GM12864 (cell line): ENCODE measurements at regions not wholly inside any gene's neighbourhood (a gene's known extent, or its start where the extent isn't known, plus 50 kb on each side); places are given as distances from the start of the nearest gene placed in this dataset.

Experiments used
- DNase-seq: peaks from one replicate; pipeline ENCODE4 v3.0.0-alpha.2; 2011; ENCODE audit warnings: low read depth
- H3K4me3 ChIP-seq: 2 replicates; pipeline ENCODE4 v1.5.1; 2011; ENCODE audit warnings: mild to moderate bottlenecking, low read depth, low read length, control low read depth
- TF ChIP-seq, protein P1 (sequence below): IDR thresholded peaks from 2 replicates; pipeline ENCODE4 v1.5.1; 2011; ENCODE audit warnings: low read depth, mild to moderate bottlenecking, moderate library complexity, low read length, control low read depth, inconsistent platforms; ENCODE audit errors: missing control alignments

DNA sequence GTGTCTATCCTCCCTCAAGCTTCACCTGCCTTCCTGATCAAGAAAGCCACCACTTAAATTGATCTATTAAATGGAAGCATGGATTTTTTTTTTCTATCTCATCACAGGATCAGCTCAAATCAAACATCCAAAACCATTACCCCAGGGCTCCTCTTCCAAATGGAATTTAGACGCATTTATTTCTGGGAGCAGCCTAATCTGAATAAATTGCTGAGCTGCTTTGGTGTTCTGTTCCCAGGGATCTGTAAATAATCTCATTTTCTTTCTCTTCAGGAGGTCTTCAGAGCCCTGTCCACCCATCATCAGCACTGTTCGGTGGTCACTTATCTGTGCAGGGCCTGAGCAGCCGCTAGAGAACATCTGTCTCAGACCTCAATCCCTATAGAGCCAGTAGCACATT lies 695.4 kb upstream of the TMEM132C start:
- TF ChIP-seq, protein P1, sequence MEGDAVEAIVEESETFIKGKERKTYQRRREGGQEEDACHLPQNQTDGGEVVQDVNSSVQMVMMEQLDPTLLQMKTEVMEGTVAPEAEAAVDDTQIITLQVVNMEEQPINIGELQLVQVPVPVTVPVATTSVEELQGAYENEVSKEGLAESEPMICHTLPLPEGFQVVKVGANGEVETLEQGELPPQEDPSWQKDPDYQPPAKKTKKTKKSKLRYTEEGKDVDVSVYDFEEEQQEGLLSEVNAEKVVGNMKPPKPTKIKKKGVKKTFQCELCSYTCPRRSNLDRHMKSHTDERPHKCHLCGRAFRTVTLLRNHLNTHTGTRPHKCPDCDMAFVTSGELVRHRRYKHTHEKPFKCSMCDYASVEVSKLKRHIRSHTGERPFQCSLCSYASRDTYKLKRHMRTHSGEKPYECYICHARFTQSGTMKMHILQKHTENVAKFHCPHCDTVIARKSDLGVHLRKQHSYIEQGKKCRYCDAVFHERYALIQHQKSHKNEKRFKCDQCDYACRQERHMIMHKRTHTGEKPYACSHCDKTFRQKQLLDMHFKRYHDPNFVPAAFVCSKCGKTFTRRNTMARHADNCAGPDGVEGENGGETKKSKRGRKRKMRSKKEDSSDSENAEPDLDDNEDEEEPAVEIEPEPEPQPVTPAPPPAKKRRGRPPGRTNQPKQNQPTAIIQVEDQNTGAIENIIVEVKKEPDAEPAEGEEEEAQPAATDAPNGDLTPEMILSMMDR: no peak
- DNase-seq: no peak
- H3K4me3 ChIP-seq: no peak overlapping the region

DNA sequence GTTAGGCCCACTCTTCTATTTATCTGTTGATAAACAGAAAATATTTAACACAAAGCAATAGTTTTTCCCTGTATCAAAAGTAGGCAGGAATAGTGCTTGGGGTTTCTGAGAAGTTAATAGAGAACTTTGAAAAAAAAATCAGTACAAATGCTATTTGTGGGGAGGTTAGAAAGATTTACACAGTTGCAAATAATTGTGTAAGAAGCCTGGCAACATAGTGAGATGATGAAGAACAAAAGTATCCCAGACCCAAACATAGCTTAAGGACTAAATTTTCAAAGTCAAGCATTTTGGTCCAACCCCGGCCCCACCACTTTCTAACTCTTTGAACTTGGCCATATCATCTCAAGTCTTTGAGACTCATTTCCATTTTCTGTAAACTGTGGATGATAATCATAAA lies 687.5 kb upstream of the TMEM132C start:
- no peak overlapping the region for H3K4me3 ChIP-seq
- DNase-seq: no peak
- TF ChIP-seq, protein P1: no peak

DNA sequence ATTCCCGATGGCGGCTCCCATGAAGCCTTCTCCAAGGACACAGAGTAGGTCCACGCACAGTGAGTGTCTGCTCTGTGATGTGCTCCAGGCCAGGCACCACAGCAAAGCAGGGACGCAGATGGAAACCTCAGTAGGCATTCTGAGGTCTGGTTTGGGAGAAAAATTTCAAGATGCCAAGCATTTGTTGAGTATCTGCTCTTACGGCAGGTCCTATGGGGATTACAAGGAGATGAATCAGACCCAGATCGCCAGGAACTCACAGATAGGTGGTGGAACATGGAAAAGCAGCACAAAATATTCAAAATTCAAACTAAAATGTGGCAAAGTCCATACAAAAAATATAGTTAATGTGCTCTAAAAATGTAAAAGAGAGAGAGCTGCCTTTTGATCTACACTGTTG lies 684.9 kb upstream of the TMEM132C start:
- no peak overlapping the region for H3K4me3 ChIP-seq
- DNase-seq: no peak
- TF ChIP-seq, protein P1: no peak

DNA sequence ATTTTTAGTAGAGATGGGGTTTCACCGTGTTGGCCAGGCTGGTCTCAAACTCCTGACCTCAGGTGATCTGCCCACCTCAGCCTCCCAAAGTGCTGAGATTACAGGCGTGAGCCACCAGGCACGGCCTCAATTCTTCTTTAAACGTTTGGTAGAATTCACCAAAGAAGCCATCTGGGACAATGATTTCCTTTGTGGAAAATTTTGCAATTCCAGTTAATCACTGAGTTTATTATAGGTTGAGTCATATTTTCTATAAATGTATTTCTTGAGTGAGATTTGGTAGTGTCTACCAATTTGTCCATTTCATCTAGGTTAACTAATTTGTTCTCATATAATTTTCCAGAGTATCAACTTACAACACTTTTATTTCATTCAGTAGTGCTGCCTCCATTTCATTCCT lies 683.9 kb upstream of the TMEM132C start:
- TF ChIP-seq, protein P1: no peak

DNA sequence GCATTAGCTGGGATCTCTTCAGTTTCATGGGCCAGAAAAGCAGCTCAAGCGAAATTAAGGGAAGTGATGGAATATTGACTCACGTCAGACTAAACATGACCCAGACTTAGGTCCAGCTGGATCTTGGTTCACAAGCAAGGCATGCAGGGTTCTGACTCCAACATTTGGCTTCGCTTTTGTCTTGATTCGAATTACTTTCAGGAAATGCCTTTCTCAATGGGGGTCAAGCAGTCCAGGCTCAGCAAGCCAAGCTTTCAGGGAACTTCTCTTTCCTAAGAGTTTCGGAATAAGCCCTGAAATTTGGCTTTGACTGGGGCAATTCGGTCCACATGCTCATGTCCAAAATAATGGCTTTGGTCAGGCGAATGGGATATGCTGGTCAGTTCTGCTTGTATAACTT lies 678.7 kb upstream of the TMEM132C start:
- TF ChIP-seq, protein P1: no peak
- H3K4me3 ChIP-seq: no peak overlapping the region
- DNase-seq: no peak

More for the DNA sequence above, 683.9 kb upstream of the TMEM132C start:
- H3K4me3 ChIP-seq: no peak overlapping the region
- no peak for DNase-seq

DNA sequence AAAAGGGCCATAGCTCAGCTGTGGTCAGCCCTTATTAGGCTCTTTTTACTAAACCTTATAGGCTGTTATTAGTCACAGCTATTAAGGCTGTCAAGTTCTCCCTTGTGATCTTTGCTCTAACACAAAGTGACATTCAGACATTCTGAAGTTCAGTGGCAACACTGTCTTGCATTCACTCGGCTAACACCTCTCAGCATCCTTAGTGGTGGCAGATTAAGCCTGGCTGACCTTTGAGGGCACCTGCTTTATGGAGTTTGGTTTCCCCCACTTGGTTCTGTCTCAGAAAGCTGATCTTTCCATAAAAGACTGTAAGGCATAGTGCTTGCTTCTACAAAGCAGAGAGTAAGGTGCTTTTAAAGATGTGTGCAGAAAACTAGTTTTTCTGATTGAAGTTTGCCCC lies 677.4 kb upstream of the TMEM132C start:
- TF ChIP-seq, protein P1: no peak
- H3K4me3 ChIP-seq: no peak overlapping the region
- no peak for DNase-seq

DNA sequence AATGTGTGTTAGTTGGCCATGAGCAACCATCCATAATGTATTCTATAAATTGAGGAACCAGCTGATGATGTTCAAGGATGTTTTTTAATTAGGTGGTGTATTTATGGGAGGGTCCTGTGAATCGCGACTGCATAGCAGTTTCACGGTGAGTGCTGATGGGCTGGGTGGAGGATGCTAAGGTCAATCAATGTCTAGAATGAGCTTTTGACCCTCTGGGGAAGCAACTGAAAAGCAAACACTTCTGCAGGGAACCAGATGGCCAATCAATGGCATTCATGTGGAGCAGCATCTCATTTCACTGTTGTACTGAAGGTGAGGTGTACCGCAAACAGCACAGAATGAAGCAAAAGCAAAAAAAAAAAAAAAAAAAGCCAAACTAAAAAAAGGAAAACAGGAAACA lies 676.1 kb upstream of the TMEM132C start:
- H3K4me3 ChIP-seq: no peak overlapping the region
- TF ChIP-seq, protein P1: no peak

More for the DNA sequence above, 676.1 kb upstream of the TMEM132C start:
- DNase-seq: no peak
